ENCODE measurements at regions not wholly inside any gene's neighbourhood (a gene's known extent, or its start where the extent isn't known, plus 50 kb on each side); places are given as distances from the start of the nearest gene placed in this dataset.

GRCh38 chr11:11752679-11753078, 89.1 kb upstream of the USP47 start:
- no peaks in the 10 kb centered on the region for H3K36me3 ChIP-seq
- no peaks in the 10 kb centered on the region for H3K9me3 ChIP-seq
- H3K4me3 ChIP-seq (ENCODE audit: low read depth, low read length): no peak overlapping the region
- H3K4me1 ChIP-seq: no peaks in the 10 kb centered on the region
- no peak for DNase-seq
- TF ChIP-seq, protein P1, sequence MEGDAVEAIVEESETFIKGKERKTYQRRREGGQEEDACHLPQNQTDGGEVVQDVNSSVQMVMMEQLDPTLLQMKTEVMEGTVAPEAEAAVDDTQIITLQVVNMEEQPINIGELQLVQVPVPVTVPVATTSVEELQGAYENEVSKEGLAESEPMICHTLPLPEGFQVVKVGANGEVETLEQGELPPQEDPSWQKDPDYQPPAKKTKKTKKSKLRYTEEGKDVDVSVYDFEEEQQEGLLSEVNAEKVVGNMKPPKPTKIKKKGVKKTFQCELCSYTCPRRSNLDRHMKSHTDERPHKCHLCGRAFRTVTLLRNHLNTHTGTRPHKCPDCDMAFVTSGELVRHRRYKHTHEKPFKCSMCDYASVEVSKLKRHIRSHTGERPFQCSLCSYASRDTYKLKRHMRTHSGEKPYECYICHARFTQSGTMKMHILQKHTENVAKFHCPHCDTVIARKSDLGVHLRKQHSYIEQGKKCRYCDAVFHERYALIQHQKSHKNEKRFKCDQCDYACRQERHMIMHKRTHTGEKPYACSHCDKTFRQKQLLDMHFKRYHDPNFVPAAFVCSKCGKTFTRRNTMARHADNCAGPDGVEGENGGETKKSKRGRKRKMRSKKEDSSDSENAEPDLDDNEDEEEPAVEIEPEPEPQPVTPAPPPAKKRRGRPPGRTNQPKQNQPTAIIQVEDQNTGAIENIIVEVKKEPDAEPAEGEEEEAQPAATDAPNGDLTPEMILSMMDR (IDR thresholded peaks at IDR 0.05; ENCODE audit: low read depth, low read length): no peak
- H3K27me3 ChIP-seq: peaks cover 4% of the 10 kb centered on the region

- TF ChIP-seq, protein P1 (IDR thresholded peaks at IDR 0.05; ENCODE audit: low read depth, low read length): no peak
- Histone ChIP-seq H3K9me3 (no peaks in the 10 kb centered on the region), H3K4me3 (ENCODE audit: low read depth, low read length) (no peak overlapping the region), H3K27me3 (no peaks in the 10 kb centered on the region), H3K4me1 (no peaks in the 10 kb centered on the region), H3K36me3 (no peaks in the 10 kb centered on the region)
- no peak for DNase-seq
Measured at GRCh38 chr11:11750017-11750878, 91.5 kb upstream of the USP47 start.

DNA sequence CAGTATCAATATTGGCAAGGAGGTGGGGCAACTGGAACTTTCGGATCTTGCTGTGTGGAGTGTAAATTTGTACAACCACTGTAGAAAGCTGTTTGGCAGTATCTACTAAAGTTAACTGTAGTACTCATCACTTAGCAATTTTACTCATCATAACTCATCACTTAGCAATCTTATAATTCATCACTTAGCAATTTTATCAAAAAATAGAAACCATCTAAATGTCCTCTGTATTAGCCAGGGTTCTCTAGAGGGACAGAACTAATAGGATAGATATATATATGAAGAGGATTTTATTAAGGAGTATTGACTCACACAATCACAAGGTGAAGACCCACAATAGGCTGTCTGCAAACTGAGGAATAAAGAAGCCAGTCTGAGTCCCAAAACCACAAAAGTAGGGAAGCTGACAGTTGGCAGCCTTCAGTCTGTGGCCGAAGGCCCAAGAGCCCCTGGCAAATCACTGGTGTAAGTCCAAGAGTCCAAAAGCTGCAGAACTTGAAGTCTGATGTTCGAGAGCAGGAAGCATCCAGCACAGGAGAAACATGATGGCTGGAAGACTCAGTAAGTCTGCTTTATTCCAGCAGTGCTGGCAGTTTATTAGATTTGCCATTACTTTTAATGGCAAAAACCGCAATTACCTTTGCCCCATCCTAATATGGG, 92.9 kb upstream of the USP47 start:
- Histone ChIP-seq H3K27me3 (no peaks in the 10 kb centered on the region), H3K4me3 (ENCODE audit: low read depth, low read length) (no peak overlapping the region), H3K36me3 (no peaks in the 10 kb centered on the region), H3K9me3 (no peaks in the 10 kb centered on the region), H3K4me1 (no peaks in the 10 kb centered on the region)
- TF ChIP-seq, protein P1 (IDR thresholded peaks at IDR 0.05; ENCODE audit: low read depth, low read length): no peak
- no peak for DNase-seq

DNA sequence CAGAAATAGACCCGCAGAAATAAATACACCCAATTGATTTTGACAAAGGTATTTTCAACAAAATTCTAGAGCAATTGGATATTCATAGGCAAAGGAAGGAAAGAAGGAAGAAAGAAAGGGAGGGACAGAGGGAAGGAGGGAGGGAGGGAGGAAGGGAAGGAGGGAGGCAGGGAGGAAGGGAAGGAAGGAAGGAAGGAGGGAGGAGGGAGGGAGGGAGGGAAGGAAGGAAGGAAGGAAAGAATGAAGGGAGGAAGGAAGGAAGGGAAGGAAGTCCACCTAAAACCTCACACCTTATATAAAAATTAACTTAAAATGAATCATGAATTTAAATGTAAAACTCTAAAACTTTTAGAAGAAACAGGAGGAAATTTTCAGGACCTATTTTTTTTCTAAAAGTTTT, 94.2 kb upstream of the USP47 start:
- no peak for DNase-seq
- Histone ChIP-seq H3K9me3 (no peaks in the 10 kb centered on the region), H3K4me3 (ENCODE audit: low read depth, low read length) (no peak overlapping the region), H3K4me1 (no peaks in the 10 kb centered on the region), H3K27me3 (no peaks in the 10 kb centered on the region), H3K36me3 (no peaks in the 10 kb centered on the region)
- TF ChIP-seq, protein P1 (IDR thresholded peaks at IDR 0.05; ENCODE audit: low read depth, low read length): no peak

DNA sequence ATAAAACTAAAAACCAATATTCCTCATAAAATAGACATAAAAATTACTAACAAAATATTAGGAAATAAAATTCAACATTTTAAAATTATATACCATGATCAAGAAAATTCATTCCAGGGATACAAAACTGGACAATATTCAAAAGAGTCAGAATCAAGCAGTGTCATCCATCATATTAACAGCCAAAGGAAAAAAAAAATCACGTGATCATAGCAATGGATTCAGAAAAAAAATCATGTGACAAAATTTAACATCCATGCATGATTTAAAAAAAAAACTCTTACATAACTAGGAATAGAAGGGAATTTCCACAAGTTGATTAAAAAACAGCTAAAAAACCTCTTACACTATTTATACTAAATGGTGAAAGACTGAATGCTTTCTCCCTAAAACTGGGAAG, 95.3 kb upstream of the USP47 start:
- no peaks in the 10 kb centered on the region for H3K27me3 ChIP-seq
- no peak overlapping the region for H3K4me3 ChIP-seq (ENCODE audit: low read depth, low read length)
- H3K36me3 ChIP-seq: no peaks in the 10 kb centered on the region
- no peaks in the 10 kb centered on the region for H3K9me3 ChIP-seq
- H3K4me1 ChIP-seq: no peaks in the 10 kb centered on the region
- TF ChIP-seq, protein P1 (IDR thresholded peaks at IDR 0.05; ENCODE audit: low read depth, low read length): no peak
- no peak for DNase-seq

GRCh38 chr11:11743216-11743615, 98.6 kb upstream of the USP47 start:
- DNase-seq: no peak
- TF ChIP-seq, protein P1 (IDR thresholded peaks at IDR 0.05; ENCODE audit: low read depth, low read length): no peak
- Histone ChIP-seq H3K4me3 (ENCODE audit: low read depth, low read length) (no peak overlapping the region), H3K9me3 (no peaks in the 10 kb centered on the region), H3K36me3 (no peaks in the 10 kb centered on the region), H3K27me3 (no peaks in the 10 kb centered on the region), H3K4me1 (no peaks in the 10 kb centered on the region)

Measured in BE2C (cell line).